Endothelial cell of umbilical vein (primary cell): ENCODE measurements at regions not wholly inside any gene's neighbourhood (a gene's known extent, or its start where the extent isn't known, plus 50 kb on each side); places are given as distances from the start of the nearest gene placed in this dataset.
A peak's percentile ranks its signal among the peaks of the same experiment; 100 is the strongest.

Experiments used
- BruUV-seq: library from RNA; stranded (reverse); fragments of 400-500 nt; replicated peaks from 2 replicates; lab custom pipeline; 2021; lab: Mats Ljungman, UMichigan
- CTCF ChIA-PET: fragments of 300-600, 350-600 bp; sonication (Branson Sonifier 250); formaldehyde crosslinking; loops from one replicate; lab custom pipeline; 2021; ENCODE audit warnings: antibody characterized with exemption, inconsistent platforms; lab: Charles Lee
- POLR2A ChIA-PET: fragments of 300-600, 350-600 bp; sonication (Branson Sonifier 250); formaldehyde crosslinking; loops from one replicate; lab custom pipeline; 2021; ENCODE audit warnings: antibody characterized with exemption, inconsistent platforms; lab: Charles Lee
- DNase-seq: peaks from one replicate; pipeline ENCODE4 v3.0.0-alpha.2; 2011; ENCODE audit warnings: low read depth, low spot score
- FAIRE-seq: peaks from 2 replicates; lab custom pipeline; 2011; peaks lifted over from hg19 to GRCh38; lab: Jason Lieb, UNC
- H2AFZ ChIP-seq: 2 replicates; pipeline ENCODE4 v1.6.0; 2012; ENCODE audit warnings: low read depth, low read length, control low read depth, inconsistent platforms
- H3K27ac ChIP-seq: 2 replicates; pipeline ENCODE4 v1.5.1; 2011; ENCODE audit warnings: low read depth, mild to moderate bottlenecking, control low read depth, low read length, moderate library complexity; ENCODE audit not compliant: insufficient read depth
- H3K27me3 ChIP-seq, 2 experiments: 2 replicates each; pipeline versions ENCODE4 v1.6.0 to v1.6.1; 2011; ENCODE audit warnings: low read length in 2 of 2, mixed read lengths in 1 of 2; ENCODE audit not compliant: control insufficient read depth in 2 of 2, insufficient read depth in 2 of 2
- H3K36me3 ChIP-seq, 2 experiments: 2 replicates in 1 of 2; 3 replicates in 1 of 2; pipeline ENCODE4 v1.5.1; 2011; ENCODE audit warnings: low read length in 2 of 2, mild to moderate bottlenecking in 1 of 2, moderate library complexity in 1 of 2; ENCODE audit not compliant: control insufficient read depth in 2 of 2, insufficient read depth in 2 of 2; ENCODE audit errors: extremely low read depth in 1 of 2
- H3K4me1 ChIP-seq: 3 replicates; pipeline ENCODE4 v1.5.1; 2011; ENCODE audit warnings: mild to moderate bottlenecking, low read length; ENCODE audit not compliant: control insufficient read depth, insufficient read depth; ENCODE audit errors: extremely low read depth
- H3K4me2 ChIP-seq: 2 replicates; pipeline ENCODE4 v1.6.1; 2011; ENCODE audit warnings: low read length, control low read depth, mixed read lengths; ENCODE audit not compliant: insufficient read depth
- H3K4me3 ChIP-seq, 3 experiments: fragments of 200-600 bp in 1 of 3; sonication (generic), shearing (Covaris generic) in 1 of 3; replicated peaks in 1 of 3; 2 replicates each; pipeline ENCODE4 v1.5.1; 2011 to 2016; ENCODE audit warnings: control low read depth in 3 of 3, low read length in 3 of 3, mild to moderate bottlenecking in 2 of 3, inconsistent platforms in 1 of 3, low read depth in 1 of 3, moderate library complexity in 1 of 3; ENCODE audit not compliant: insufficient read depth in 1 of 3
- H3K79me2 ChIP-seq: 2 replicates; pipeline ENCODE4 v1.6.0; 2012; ENCODE audit warnings: low read length, inconsistent platforms; ENCODE audit not compliant: control insufficient read depth, insufficient read depth
- H3K9ac ChIP-seq: replicated peaks from 2 replicates; pipeline ENCODE3; 2011; ENCODE audit warnings: low read length, control low read depth; ENCODE audit not compliant: insufficient read depth; ENCODE audit errors: extremely low read depth
- H3K9me1 ChIP-seq: replicated peaks from 3 replicates; pipeline ENCODE4 v1.6.0; 2011; ENCODE audit warnings: mild to moderate bottlenecking, low read length; ENCODE audit not compliant: control insufficient read depth, insufficient read depth; ENCODE audit errors: extremely low read depth
- H3K9me3 ChIP-seq: replicated peaks from 2 replicates; pipeline ENCODE4 v1.5.1; 2012; ENCODE audit warnings: low read length, inconsistent platforms; ENCODE audit not compliant: control insufficient read depth, insufficient read depth
- H4K20me1 ChIP-seq: replicated peaks from 2 replicates; pipeline ENCODE3; 2011; ENCODE audit warnings: mild to moderate bottlenecking, low read length; ENCODE audit not compliant: control insufficient read depth, insufficient read depth; ENCODE audit errors: extremely low read depth
- CTCF ChIP-seq, 2 donors: IDR thresholded peaks; 1 replicate in 1 of 2; 2 replicates in 1 of 2; pipeline ENCODE4 v1.5.1; 2011; ENCODE audit warnings: low read length in 2 of 2, mild to moderate bottlenecking in 2 of 2, moderate library complexity in 2 of 2, control low read depth in 1 of 2, inconsistent platforms in 1 of 2, low read depth in 1 of 2; ENCODE audit not compliant: insufficient read depth in 1 of 2; ENCODE audit errors: extremely low read depth in 1 of 2
- EZH2 ChIP-seq: IDR thresholded peaks from 2 replicates; pipeline ENCODE4 v1.6.1; 2012; ENCODE audit warnings: borderline replicate concordance, low read depth, mild to moderate bottlenecking, moderate library complexity, low read length, inconsistent platforms; ENCODE audit not compliant: severe bottlenecking
- FOS ChIP-seq: IDR thresholded peaks from 2 replicates; pipeline ENCODE4 v1.6.1; 2011; ENCODE audit warnings: mild to moderate bottlenecking, low read length, moderate library complexity, borderline replicate concordance; ENCODE audit not compliant: insufficient read depth
- GATA2 ChIP-seq: IDR thresholded peaks from 2 replicates; pipeline ENCODE4 v1.7.0; 2011; ENCODE audit warnings: low read depth, mild to moderate bottlenecking, moderate library complexity, mixed read lengths, low read length; ENCODE audit not compliant: insufficient read length, insufficient read depth
- JUN ChIP-seq: IDR thresholded peaks from 2 replicates; pipeline ENCODE4 v1.6.1; 2011; ENCODE audit warnings: borderline replicate concordance, low read depth; ENCODE audit not compliant: insufficient read length, insufficient read depth
- MAX ChIP-seq: IDR thresholded peaks from 2 replicates; pipeline ENCODE4 v1.6.1; 2011; ENCODE audit not compliant: insufficient read depth, insufficient read length
- MYC ChIP-seq: IDR thresholded peaks from one replicate; pipeline ENCODE4 v1.6.1; 2011; ENCODE audit warnings: mild to moderate bottlenecking, low read depth, low read length
- dilution Hi-C: fragments of 300-500 bp; cut with MboI; formaldehyde crosslinking; loops from one replicate; pipeline ENCODE4 v1.15.0; 2019; ENCODE audit warnings: low sequenced_read_pairs; ENCODE audit not compliant: extremely low pct_ligation_motif_present
- intact Hi-C: fragments of 100-400 bp; cut with micrococcal nuclease; formaldehyde crosslinking; loops from one replicate; pipeline ENCODE4 v1.10.0; 2022

GRCh38 chr14:30330033-30330432 lies 228.9 kb upstream of the G2E3 start:
- CTCF ChIA-PET = interaction anchor here (1.0 kb wide), 1 partner anchor 9 kb away, joined by 5 read pairs; no protein-coding TSS in a partner anchor
- intact Hi-C loops = no loop called here
- DNase-seq = no peak
- dilution Hi-C loops = no loop called here
- Histone ChIP-seq H3K9me3 (no peaks in the 10 kb centered on the region), H3K9ac (no peak overlapping the region), H4K20me1 (no peaks in the 10 kb centered on the region), H3K27me3 (no peaks in the 10 kb centered on the region), H3K4me1 (no peaks in the 10 kb centered on the region), H3K9me1 (no peaks in the 10 kb centered on the region), H3K4me3 (no peak overlapping the region), H3K36me3 (no peaks in the 10 kb centered on the region), H3K4me2 (no peak overlapping the region), H2AFZ (no peak overlapping the region), H3K27ac (no peak overlapping the region), H3K79me2 (no peaks in the 10 kb centered on the region)
- POLR2A ChIA-PET = no interaction called here
- TF ChIP-seq GATA2 (no peak), CTCF (IDR thresholded peaks at IDR 0.05; ENCODE audit: extremely low read depth in 1 of 2, insufficient read depth in 1 of 2, low read depth in 1 of 2, low read length in 2 of 2) (no peak), MAX (no peak), JUN (no peak), MYC (no peak)
- BruUV-seq = no TSS peak
- FAIRE-seq = no peak

GRCh38 chr14:30330445-30330844 lies 228.5 kb upstream of the G2E3 start:
- Histone ChIP-seq H3K36me3 (no peaks in the 10 kb centered on the region), H3K9me1 (no peaks in the 10 kb centered on the region), H3K4me3 (no peak overlapping the region), H3K4me1 (no peaks in the 10 kb centered on the region), H2AFZ (no peak overlapping the region), H3K79me2 (no peaks in the 10 kb centered on the region), H3K9ac (no peak overlapping the region), H3K9me3 (no peaks in the 10 kb centered on the region), H4K20me1 (no peaks in the 10 kb centered on the region), H3K27me3 (no peaks in the 10 kb centered on the region), H3K4me2 (no peak overlapping the region), H3K27ac (no peak overlapping the region)
- FAIRE-seq (no peak), DNase-seq (no peak)
- ChIA-PET CTCF (interaction anchor here (1.0 kb wide), 1 partner anchor 9 kb away, joined by 5 read pairs; no protein-coding TSS in a partner anchor), POLR2A (no interaction called here)
- BruUV-seq = no TSS peak
- TF ChIP-seq JUN (no peak), MYC (no peak), EZH2 (no peak), CTCF (IDR thresholded peaks at IDR 0.05; ENCODE audit: extremely low read depth in 1 of 2, insufficient read depth in 1 of 2, low read depth in 1 of 2, low read length in 2 of 2) (peak in 1 of 2 donors; percentile 32), FOS (no peak)
- intact Hi-C loops (no loop called here), dilution Hi-C loops (no loop called here)
